ENCODE measurements at regions not wholly inside any gene's neighbourhood (a gene's known extent, or its start where the extent isn't known, plus 50 kb on each side); places are given as distances from the start of the nearest gene placed in this dataset.

GRCh38 chr6:43838276-43839036 lies 68.4 kb downstream of the VEGFA start:
- no peaks in the 10 kb centered on the region for H3K4me1 Mint-ChIP-seq (ENCODE audit: low read depth in 2 of 2)
- no peaks in the 10 kb centered on the region for H3K9me3 Mint-ChIP-seq
- no peak overlapping the region for H3K4me3 Mint-ChIP-seq
- peaks cover 2 to 8% of the 10 kb centered on the region in 2 donors for H3K27me3 Mint-ChIP-seq
- ATAC-seq (peak; percentile 38 to 54), DNase-seq (ENCODE audit: low spot score) (no peak)
- H3K27ac Mint-ChIP-seq: no peak overlapping the region
- H3K36me3 Mint-ChIP-seq: no peaks in the 10 kb centered on the region

GRCh38 chr6:43837507-43837906 lies 67.5 kb downstream of the VEGFA start:
- no peak for ATAC-seq
- DNase-seq (ENCODE audit: low spot score): no peak

GRCh38 chr6:43836507-43837240 lies 66.7 kb downstream of the VEGFA start:
- Mint-ChIP-seq H3K9me3 (no peaks in the 10 kb centered on the region), H3K4me3 (no peak overlapping the region), H3K27me3 (no peaks in the 10 kb centered on the region), H3K36me3 (no peaks in the 10 kb centered on the region), H3K4me1 (ENCODE audit: low read depth in 2 of 2) (no peaks in the 10 kb centered on the region), H3K27ac (no peak overlapping the region)
- DNase-seq (ENCODE audit: low spot score): no peak
- no peak for ATAC-seq

More at GRCh38 chr6:43837507-43837906, 67.5 kb downstream of the VEGFA start:
- H3K4me1 Mint-ChIP-seq (ENCODE audit: low read depth in 2 of 2): no peaks in the 10 kb centered on the region
- H3K36me3 Mint-ChIP-seq: no peaks in the 10 kb centered on the region
- H3K27ac Mint-ChIP-seq: no peak overlapping the region
- H3K9me3 Mint-ChIP-seq: no peaks in the 10 kb centered on the region
- H3K27me3 Mint-ChIP-seq: no peaks in the 10 kb centered on the region
- no peak overlapping the region for H3K4me3 Mint-ChIP-seq
